HCT116 (cell line): ENCODE measurements at regions not wholly inside any gene's neighbourhood (a gene's known extent, or its start where the extent isn't known, plus 50 kb on each side); places are given as distances from the start of the nearest gene placed in this dataset.

Experiments used
- ATF3 ChIP-seq: IDR thresholded peaks from 2 replicates; pipeline ENCODE4 v1.6.1; 2012
- CBX3 ChIP-seq: IDR thresholded peaks from 2 replicates; pipeline ENCODE4 v1.6.1; 2012; ENCODE audit warnings: low read depth
- CEBPB ChIP-seq: IDR thresholded peaks from 2 replicates; pipeline ENCODE4 v1.6.1; 2012; ENCODE audit warnings: low read depth
- CTCF ChIP-seq, 3 experiments: fragments of 200-600 bp in 1 of 3; sonication (generic) in 1 of 3; IDR thresholded peaks in 2 of 3; conservative IDR thresholded peaks in 1 of 3; 2 replicates each; pipeline ENCODE4 v1.5.1; 2012 to 2017; ENCODE audit warnings: low read depth in 2 of 3, low read length in 2 of 3, antibody characterized with exemption in 1 of 3, borderline replicate concordance in 1 of 3, control low read depth in 1 of 3, mild to moderate bottlenecking in 1 of 3, mixed read lengths in 1 of 3, mixed run types in 1 of 3, moderate library complexity in 1 of 3; ENCODE audit not compliant: insufficient read depth in 1 of 3
- ELF1 ChIP-seq: IDR thresholded peaks from 2 replicates; pipeline ENCODE4 v1.6.1; 2012; ENCODE audit warnings: low read depth, borderline replicate concordance
- EZH2 ChIP-seq: fragments of 200-600 bp; sonication (generic); IDR thresholded peaks from 2 replicates; pipeline ENCODE4 v1.6.1; 2017; ENCODE audit warnings: antibody characterized with exemption, mixed run types
- EZH2phosphoT487 ChIP-seq: fragments of 200-600 bp; IDR thresholded peaks from 2 replicates; pipeline ENCODE4 v1.6.1; 2018; ENCODE audit warnings: antibody characterized with exemption, borderline replicate concordance
- JUND ChIP-seq: IDR thresholded peaks from 2 replicates; pipeline ENCODE4 v1.6.1; 2012
- POLR2A ChIP-seq: IDR thresholded peaks from 2 replicates; pipeline ENCODE4 v1.7.0; 2011; ENCODE audit warnings: borderline replicate concordance; ENCODE audit not compliant: insufficient read depth, insufficient read length; ENCODE audit errors: extremely low read depth
- RAD21 ChIP-seq: IDR thresholded peaks from 2 replicates; pipeline ENCODE4 v1.6.1; 2012; ENCODE audit warnings: low read depth, mild to moderate bottlenecking
- REST ChIP-seq: IDR thresholded peaks from 2 replicates; pipeline ENCODE4 v1.6.1; 2012; ENCODE audit warnings: low read depth
- TCF7L2 ChIP-seq: IDR thresholded peaks from 2 replicates; pipeline ENCODE4 v1.7.0; 2011; ENCODE audit warnings: borderline replicate concordance, inconsistent platforms; ENCODE audit not compliant: insufficient read depth, insufficient read length; ENCODE audit errors: extremely low read depth
- ZBTB33 ChIP-seq: IDR thresholded peaks from 2 replicates; pipeline ENCODE4 v1.6.1; 2011; ENCODE audit warnings: mild to moderate bottlenecking, low read length, moderate library complexity; ENCODE audit not compliant: insufficient replicate concordance; ENCODE audit errors: extremely low read depth

- TF ChIP-seq EZH2 (no peak), ZBTB33 (no peak), POLR2A (no peak), CTCF (IDR thresholded peaks at IDR 0.05 in 2 of 3, conservative IDR thresholded peaks at IDR 0.05 in 1 of 3; ENCODE audit: borderline replicate concordance in 1 of 3, insufficient read depth in 1 of 3, low read depth in 2 of 3, low read length in 2 of 3) (no peak), CBX3 (no peak), ATF3 (no peak), EZH2phosphoT487 (no peak), ELF1 (no peak), RAD21 (no peak), REST (no peak), CEBPB (no peak), TCF7L2 (no peak), JUND (no peak)
These were observed 416.3 kb downstream of the IRX1 start for GRCh38 chr5:4011943-4012342.
